ENCODE measurements at regions not wholly inside any gene's neighbourhood (a gene's known extent, or its start where the extent isn't known, plus 50 kb on each side); places are given as distances from the start of the nearest gene placed in this dataset.

- TF ChIP-seq CTCF (IDR thresholded peaks at IDR 0.05) = no peak
- no peak for TF ChIP-seq POLR2A (IDR thresholded peaks at IDR 0.05)
Measured at GRCh38 chr14:22403296-22403695, 185.7 kb downstream of the DAD1 start.
